SW 1271 (cell line): ENCODE measurements at regions not wholly inside any gene's neighbourhood (a gene's known extent, or its start where the extent isn't known, plus 50 kb on each side); places are given as distances from the start of the nearest gene placed in this dataset.

ENCODE experiments used
- DNase-seq, 2 experiments: peaks; one replicate each; lab custom pipeline; 2025; lab: John Stamatoyannopoulos, UW

DNA sequence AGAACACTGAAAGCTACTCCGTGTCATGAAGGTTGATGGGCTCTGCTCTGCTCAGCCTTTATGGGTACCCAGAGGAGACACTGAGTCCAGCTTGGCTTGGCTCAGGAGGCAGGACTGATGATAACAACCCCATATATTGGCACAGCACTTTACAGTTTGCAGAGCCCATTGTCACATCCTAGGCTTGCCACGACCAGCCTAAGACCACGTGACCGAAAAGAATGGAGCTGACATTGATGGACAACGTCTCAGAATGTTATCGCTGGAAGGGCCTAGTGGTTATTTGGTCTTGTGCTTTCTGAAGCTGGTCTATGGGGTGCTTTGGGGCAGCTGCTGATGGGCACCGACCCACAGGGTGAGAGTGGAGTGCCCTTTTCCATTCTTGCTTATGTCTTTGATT, 72.9 kb upstream of the RUNX3 start:
- no peak for DNase-seq

DNA sequence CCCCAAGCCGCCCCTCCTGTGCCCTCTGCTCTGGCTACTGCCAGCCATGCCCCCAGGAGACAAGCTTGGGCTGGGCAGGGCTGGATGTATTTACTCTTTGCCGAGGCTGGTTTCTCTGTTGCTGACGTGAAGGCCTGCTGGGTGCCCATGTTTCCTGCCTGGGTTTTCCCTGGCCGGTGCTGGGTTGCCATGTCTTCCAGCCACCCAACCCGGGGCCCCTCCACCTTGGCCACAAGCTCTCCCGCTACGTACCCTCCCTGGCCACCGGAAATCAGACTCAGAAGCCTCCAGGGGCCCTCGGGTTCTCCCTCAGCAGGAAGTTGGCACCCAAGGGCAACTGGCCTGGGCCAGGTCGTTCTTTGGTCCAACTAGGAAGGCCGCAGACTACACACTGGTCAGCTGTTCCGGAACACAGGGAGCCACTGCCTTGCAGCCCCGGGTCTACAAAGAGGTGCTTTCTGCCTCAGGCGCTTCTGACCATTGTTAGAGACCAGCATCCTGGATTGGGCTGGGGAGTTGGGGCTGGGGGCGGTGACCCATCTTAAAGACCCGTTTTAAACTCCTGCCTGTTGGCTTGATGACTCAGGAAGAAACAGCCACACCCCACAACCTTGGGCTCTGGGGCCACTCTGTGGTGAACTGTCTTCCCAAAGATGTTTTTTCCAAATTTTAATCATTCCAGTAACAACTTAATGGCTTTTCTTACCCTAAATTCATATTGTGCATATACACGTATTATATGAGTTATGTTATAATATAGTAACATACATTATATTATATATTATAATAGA, 71.2 kb upstream of the RUNX3 start:
- DNase-seq, result no peak

- no peak for DNase-seq
These were observed 69.8 kb upstream of the RUNX3 start for GRCh38 chr1:24999906-25000305.

DNA sequence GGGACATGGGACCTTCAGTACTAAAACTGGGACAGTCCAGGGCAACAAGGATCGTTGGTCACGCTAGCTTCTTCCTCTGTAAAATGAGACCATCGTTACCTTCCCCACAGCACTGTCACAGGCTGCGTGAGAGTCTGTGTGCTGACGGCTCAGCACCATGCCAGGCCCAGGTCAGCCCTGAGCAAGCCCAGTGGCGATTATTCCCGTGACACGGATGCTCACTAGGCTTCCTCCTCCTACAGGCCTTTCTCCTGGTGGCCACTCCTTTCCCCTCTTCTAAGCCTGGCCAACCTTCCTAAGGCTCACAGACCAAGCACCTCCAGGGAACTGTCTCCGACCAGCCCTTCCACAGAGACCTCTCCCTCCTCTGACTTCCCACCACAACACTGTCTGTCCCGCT, 69.3 kb upstream of the RUNX3 start:
- DNase-seq, result no peak

DNA sequence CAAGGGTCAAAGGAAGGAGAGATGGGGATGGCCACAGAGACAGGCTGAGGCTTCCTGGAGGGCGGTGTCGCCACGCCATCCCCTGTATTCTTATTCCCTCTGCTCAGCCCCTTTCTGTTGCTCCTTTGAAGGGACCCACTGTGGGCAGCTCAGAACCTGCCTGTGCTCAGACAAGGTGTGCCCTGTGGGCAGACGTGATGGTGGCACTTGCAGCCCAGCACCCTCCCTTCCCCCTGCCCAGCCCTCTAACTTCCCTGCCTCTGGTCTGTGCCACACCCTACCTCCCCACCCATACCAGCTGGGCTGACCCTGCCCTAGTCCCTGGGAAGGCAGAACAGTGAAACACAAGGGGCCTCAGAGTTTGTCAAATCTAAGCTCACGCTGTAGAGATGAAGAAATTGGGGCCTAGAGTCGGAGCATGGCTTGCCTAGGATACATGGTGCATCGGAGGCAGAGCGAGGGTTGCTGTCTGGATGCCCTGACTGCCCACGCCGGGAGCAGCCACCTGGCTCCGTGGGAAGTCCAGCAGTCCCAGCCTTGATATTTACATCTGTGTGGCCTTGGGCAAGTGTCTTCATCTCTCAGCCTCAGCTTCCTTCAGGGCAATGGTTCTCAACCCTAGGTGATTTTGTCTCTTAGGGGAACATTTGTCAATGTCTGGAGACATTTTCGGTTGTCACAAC, 68.6 kb upstream of the RUNX3 start:
- no peak for DNase-seq

- no peak for DNase-seq
These were observed 67.2 kb upstream of the RUNX3 start for GRCh38 chr1:24996983-24997893.

- DNase-seq, result no peak
These were observed 66.4 kb upstream of the RUNX3 start for GRCh38 chr1:24996456-24996855.

DNA sequence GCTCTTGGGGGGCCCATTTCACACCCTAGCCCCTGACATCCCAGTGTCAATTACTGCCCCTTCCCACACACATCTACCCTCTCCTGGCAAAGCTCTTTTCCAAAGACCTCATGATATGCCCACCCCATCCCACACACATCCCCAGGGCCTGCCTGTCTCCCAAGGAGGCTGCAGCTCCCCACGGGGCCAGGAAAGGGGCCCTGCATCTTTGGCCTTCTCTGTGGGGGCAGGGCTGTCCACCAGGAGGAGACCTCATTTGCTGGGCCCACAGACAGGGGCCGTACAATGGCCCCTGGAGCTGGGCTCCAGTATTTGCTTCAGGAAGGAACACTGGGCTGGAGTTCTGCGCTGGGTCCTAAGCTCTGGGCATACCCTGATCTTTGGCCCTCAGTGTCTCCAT, 65.6 kb upstream of the RUNX3 start:
- no peak for DNase-seq

DNA sequence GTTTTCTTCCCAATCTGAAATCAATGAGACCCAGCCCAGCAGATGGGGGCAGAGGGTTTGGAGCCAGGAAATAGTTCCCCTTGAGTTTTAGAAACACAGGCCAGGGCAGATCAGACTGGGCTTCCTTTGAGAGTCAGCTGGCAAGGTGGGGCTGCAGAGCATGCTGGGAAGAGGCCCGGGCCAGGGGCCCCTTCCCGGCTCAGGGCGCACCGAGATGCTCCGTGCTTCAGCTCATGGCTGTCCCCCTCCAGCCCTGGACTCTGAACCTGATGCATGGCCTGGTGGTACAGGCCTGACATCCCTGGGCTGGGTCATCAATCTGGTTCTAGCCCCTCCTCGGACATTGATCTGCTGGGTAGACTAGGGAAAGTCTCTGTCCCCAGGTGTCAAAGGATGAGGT, 65.1 kb upstream of the RUNX3 start:
- DNase-seq, result no peak

DNA sequence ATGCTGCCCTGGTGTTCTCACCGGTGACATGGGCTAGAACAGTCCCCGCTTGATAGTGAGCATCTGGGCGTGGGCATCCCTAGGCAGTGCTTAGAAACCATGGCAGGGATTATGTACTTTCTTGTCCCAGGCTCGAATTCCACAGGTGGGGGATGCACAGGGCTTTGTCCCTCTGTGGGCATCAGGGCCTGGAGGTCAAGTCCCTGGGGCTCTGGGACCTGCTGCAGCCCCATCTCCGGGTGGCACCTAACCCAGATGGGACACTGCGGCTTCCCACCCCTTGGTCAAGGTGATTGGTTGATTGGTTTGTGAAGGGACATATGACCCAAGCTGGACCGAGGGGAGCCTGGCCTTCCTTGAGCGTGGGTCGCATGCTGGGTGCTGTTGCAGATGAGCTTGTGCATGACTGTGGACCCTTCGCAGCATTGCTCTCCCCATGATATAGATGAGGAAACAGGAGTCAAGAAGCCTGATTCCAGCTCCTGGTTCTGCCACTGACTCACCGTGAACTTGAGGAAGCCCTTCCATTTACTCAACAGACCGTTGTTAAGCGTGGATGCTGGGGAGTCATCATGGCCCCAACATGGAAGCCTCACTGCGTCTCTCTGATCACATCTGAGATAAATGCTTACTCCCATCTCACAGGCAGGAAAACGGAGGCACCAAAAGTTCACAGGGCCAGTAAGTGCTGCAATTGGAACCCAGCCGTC, 64.0 kb upstream of the RUNX3 start:
- DNase-seq, result no peak

DNA sequence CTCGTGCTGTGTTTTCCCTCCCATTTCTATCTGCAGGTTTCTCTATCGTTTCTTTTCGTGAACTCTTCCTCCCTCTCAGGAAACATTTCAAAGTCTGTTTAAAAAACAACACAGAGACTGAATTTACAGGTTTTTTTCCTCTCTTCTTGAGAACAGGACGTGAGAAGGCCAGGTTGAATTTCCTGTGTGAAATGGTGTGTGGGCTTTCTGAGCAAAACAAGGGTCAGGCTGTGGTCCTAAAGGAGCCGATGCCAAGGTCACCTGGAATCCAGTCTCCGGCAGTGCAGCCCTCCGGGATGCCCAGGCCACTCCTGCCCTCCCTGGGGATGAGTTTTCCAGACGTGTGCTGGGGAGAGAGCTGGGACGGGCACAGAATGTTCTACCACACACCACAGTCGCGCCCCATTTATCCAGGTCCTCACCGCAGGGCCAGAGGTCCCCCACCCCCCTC, 62.7 kb upstream of the RUNX3 start:
- no peak for DNase-seq

DNA sequence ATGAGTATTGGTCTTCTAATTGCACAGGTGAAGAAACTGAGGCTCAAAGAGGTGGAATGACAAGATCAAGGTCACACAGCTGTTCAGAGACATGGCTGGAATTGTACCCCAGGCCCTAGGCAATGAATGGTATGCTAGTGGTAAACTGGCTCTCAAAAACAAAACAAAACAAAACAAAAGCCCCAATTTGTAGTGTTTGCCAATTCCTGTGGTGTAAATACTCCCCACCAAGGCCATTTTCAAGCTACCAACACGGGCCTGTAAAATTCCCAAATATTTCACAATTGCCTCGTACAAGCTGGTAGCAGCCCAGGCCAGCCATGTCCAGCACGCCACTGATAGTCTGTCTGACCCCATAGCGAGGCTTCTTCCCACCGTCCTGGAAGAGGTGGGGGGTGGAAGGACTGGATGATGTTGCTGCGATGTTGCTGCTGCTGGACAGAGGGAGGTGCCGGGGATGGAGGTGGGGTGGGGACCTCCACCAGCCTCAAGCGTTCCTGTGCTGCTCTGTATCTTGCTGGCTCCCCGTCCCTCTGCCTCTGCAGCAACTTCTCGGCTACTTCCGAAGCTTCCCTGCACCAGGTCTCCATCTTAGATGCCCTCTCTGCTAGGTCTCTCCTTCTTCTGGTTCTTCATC, 62.2 kb upstream of the RUNX3 start:
- no peak for DNase-seq

DNA sequence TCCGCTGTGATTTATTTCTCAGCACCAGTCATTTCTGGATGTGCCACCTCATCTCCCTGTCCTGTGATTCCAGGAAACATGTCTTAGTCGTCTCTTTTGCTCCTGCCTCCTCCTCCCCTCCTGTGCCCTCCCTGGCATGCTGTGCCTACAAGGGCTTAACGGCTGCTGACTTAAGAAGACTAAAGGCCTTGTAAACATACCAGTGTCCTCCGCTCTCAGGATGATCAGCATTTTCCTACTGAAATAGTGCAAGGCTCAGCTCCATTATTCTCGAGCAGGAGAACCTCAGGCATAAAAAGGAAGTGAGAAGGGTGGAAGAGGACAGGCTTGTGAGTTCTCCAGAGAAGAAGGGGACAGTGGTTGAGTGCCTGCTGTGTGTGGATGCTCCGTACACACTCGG, 61.6 kb upstream of the RUNX3 start:
- no peak for DNase-seq

GRCh38 chr1:24990779-24991641, 60.9 kb upstream of the RUNX3 start:
- DNase-seq, result no peak

DNA sequence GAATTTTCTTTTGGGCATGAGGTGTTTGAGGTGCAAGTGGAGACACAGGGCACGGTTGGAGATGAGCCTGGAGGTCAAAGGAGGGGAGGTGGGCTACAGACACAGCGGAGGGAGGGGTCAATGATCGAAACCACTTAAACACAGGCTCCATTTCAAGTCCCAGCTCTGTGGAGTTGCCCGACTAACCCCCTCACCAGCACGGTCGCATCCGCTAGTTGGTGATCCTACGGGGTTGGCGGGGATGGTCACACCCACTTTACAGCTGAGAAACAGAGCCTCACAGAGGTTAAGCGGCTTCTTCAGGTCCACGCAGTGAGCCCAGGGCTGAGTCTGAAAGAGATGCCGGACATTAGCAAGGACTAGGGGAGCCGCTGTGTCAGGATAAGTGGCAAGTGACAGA, 60.1 kb upstream of the RUNX3 start:
- DNase-seq, result no peak

GRCh38 chr1:24989082-24989481, 59.0 kb upstream of the RUNX3 start:
- DNase-seq, result no peak

DNA sequence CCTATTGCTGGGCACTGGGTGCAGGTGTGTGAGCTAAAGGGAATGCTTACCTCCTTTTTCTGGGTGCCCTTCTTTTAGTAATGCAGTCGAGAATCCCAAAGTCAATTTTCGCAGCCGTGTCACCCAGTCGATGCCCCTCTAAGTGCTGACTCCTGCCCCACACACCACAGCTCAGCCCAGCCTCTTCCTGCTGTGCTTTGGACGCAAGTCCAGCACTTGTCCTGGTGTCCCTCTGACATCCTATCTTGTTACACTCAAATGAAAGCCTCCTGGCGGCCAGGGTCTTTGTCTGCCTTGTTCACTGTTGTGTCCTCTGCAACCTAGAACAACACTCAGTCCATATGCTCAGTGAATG, 58.5 kb upstream of the RUNX3 start:
- no peak for DNase-seq

DNA sequence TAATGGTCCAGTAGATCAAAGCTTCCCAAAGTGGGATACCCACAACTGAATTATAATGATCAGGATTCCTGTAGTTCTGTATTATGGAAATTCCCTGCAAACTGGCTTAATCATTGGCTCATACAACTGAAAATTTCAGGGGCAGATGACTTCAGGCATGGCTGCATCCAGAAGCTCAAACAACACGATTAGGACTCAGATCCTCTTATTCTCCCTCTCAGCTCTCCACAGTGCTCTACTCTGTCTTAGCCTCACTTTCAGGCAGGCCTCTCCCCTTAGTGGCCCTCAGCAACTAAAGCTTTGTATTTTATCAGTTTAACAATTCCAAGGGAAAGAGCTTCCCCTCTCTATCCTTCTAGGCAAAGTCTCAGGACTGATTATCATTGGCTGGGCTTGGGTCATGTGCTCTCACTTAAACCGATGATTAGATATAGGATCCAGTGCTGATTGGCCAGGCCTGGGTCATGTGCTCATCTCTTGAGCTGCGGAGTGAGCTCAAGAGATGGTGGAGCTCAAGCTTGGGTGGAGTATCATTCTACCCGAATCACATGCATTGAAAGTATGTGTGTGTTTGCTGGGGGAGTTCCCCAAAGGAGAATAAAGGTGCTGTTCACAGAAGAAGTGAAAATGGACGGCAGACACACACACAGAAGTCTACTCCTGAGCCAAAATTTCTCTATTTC, 57.9 kb upstream of the RUNX3 start:
- no peak for DNase-seq

DNA sequence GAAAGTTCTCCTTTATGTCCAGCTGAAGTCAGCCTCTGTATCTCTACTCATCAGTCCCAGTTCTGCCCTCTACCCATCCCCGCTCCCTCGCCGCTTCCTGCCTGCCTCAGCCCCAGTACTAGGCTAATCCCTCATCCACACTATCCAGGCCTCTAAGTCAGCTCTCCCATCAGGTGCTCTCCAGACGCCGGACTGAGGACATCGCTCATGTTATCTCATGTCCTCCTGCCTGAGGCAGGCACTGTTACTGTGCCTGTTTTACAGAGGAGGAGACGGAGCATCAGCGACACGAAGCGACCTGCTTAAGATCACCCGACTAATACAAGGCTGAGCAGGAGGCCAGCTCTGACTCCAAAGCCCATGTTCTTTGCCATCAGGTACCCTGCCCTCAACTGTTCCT, 57.3 kb upstream of the RUNX3 start:
- DNase-seq, result no peak

- no peak for DNase-seq
These were observed 56.4 kb upstream of the RUNX3 start for GRCh38 chr1:24986372-24986965.
